Tibial artery (tissue), 4 donors: ENCODE measurements at regions not wholly inside any gene's neighbourhood (a gene's known extent, or its start where the extent isn't known, plus 50 kb on each side); places are given as distances from the start of the nearest gene placed in this dataset.

ENCODE experiments used
- DNase-seq, 2 donors: peaks; one replicate each; pipeline ENCODE4 v3.0.0-alpha.2; 2019
- H3K27ac ChIP-seq, 2 donors: fragments of 200-600 bp; sonication (generic) in 1 of 2; 1 replicate in 1 of 2; 2 replicates in 1 of 2; pipeline ENCODE4 v1.5.1; 2018 to 2019; ENCODE audit warnings: mild to moderate bottlenecking in 1 of 2
- H3K27me3 ChIP-seq, 2 donors: fragments of 200-600 bp; sonication (generic) in 1 of 2; one replicate each; pipeline versions ENCODE4 v1.5.1 to v1.6.0; 2016 to 2019
- H3K36me3 ChIP-seq, 3 donors: fragments of 200-600 bp; sonication (generic) in 2 of 3; one replicate each; pipeline ENCODE4 v1.5.1; 2016 to 2019; ENCODE audit warnings: mild to moderate bottlenecking in 2 of 3
- H3K4me1 ChIP-seq, 4 donors: fragments of 200-600 bp; sonication (generic) in 2 of 4; 1 replicate in 3 of 4; 2 replicates in 1 of 4; pipeline ENCODE4 v1.5.1; 2016 to 2019
- H3K4me3 ChIP-seq, 2 donors: fragments of 200-600 bp; sonication (generic) in 1 of 2; 1 replicate in 1 of 2; 2 replicates in 1 of 2; pipeline ENCODE4 v1.5.1; 2018 to 2019; ENCODE audit warnings: mild to moderate bottlenecking in 2 of 2
- H3K9me3 ChIP-seq, 3 donors: fragments of 200-600 bp; sonication (generic) in 1 of 3; one replicate each; pipeline ENCODE4 v1.5.1; 2016 to 2019
- CTCF ChIP-seq, 2 experiments: fragments of 200-600 bp in 1 of 2; fragments of 450-650 bp in 1 of 2; IDR thresholded peaks; one replicate each; pipeline ENCODE4 v1.5.1; 2017 to 2019; ENCODE audit warnings: antibody characterized with exemption in 2 of 2, mild to moderate bottlenecking in 1 of 2, moderate library complexity in 1 of 2
- intact Hi-C: fragments of 100-400 bp; cut with DNase I; formaldehyde crosslinking; loops from one replicate; pipeline ENCODE4 v1.15.0; 2023; ENCODE audit warnings: low total_unique reads

GRCh38 chr15:46647046-46647445 is 1012.2 kb downstream of the SQOR start:
- Histone ChIP-seq H3K4me3 (no peak overlapping the region), H3K27ac (no peak overlapping the region), H3K27me3 (no peaks in the 10 kb centered on the region), H3K36me3 (no peaks in the 10 kb centered on the region), H3K4me1 (no peaks in the 10 kb centered on the region), H3K9me3 (no peaks in the 10 kb centered on the region)
- no peak for DNase-seq
- TF ChIP-seq CTCF (IDR thresholded peaks at IDR 0.05), result no peak
- intact Hi-C loops, result no loop called here

- TF ChIP-seq CTCF (IDR thresholded peaks at IDR 0.05), result no peak
- intact Hi-C loops, result no loop called here
- Histone ChIP-seq H3K36me3 (no peaks in the 10 kb centered on the region), H3K27ac (no peak overlapping the region), H3K9me3 (no peaks in the 10 kb centered on the region), H3K4me1 (no peaks in the 10 kb centered on the region), H3K4me3 (no peak overlapping the region), H3K27me3 (no peaks in the 10 kb centered on the region)
- DNase-seq, result no peak
These were observed 1017.4 kb downstream of the SQOR start for GRCh38 chr15:46652266-46652665.

GRCh38 chr15:46654993-46655392 is 1020.2 kb downstream of the SQOR start:
- Histone ChIP-seq H3K27me3 (no peaks in the 10 kb centered on the region), H3K27ac (no peak overlapping the region), H3K36me3 (no peaks in the 10 kb centered on the region), H3K4me3 (no peak overlapping the region), H3K9me3 (no peaks in the 10 kb centered on the region), H3K4me1 (no peaks in the 10 kb centered on the region)
- DNase-seq, result no peak
- TF ChIP-seq CTCF (IDR thresholded peaks at IDR 0.05), result no peak
- intact Hi-C loops, result no loop called here

GRCh38 chr15:46660096-46660842 is 1025.4 kb downstream of the SQOR start:
- TF ChIP-seq CTCF (IDR thresholded peaks at IDR 0.05), result no peak
- no peak overlapping the region for H3K4me3 ChIP-seq
- intact Hi-C loops, result no loop called here
- no peak for DNase-seq
- no peaks in the 10 kb centered on the region for H3K4me1 ChIP-seq
- no peaks in the 10 kb centered on the region for H3K9me3 ChIP-seq
- H3K36me3 ChIP-seq, result no peaks in the 10 kb centered on the region
- no peaks in the 10 kb centered on the region for H3K27me3 ChIP-seq
- no peak overlapping the region for H3K27ac ChIP-seq

- H3K4me1 ChIP-seq, result no peaks in the 10 kb centered on the region
- no peaks in the 10 kb centered on the region for H3K9me3 ChIP-seq
- H3K36me3 ChIP-seq, result no peaks in the 10 kb centered on the region
- DNase-seq, result no peak
- no peak overlapping the region for H3K27ac ChIP-seq
- H3K27me3 ChIP-seq, result no peaks in the 10 kb centered on the region
- no peak overlapping the region for H3K4me3 ChIP-seq
- no peak for TF ChIP-seq CTCF (IDR thresholded peaks at IDR 0.05)
- intact Hi-C loops, result no loop called here
These were observed 1035.4 kb downstream of the SQOR start for GRCh38 chr15:46670258-46670657.

- TF ChIP-seq CTCF (IDR thresholded peaks at IDR 0.05), result no peak
- Histone ChIP-seq H3K27me3 (no peaks in the 10 kb centered on the region), H3K36me3 (no peaks in the 10 kb centered on the region), H3K4me3 (no peak overlapping the region), H3K27ac (no peak overlapping the region), H3K9me3 (no peaks in the 10 kb centered on the region), H3K4me1 (no peaks in the 10 kb centered on the region)
- no peak for DNase-seq
- intact Hi-C loops, result no loop called here
These were observed 1036.5 kb downstream of the SQOR start for GRCh38 chr15:46671336-46671735.
